Hindlimb muscle (tissue), 1 donor: ENCODE measurements at regions not wholly inside any gene's neighbourhood (a gene's known extent, or its start where the extent isn't known, plus 50 kb on each side); places are given as distances from the start of the nearest gene placed in this dataset.
A peak's percentile ranks its signal among the peaks of the same experiment; 100 is the strongest.

ENCODE experiments used
- DNase-seq: peaks from one replicate; pipeline ENCODE4 v3.0.0-alpha.2; 2013

GRCh38 chr2:12429779-12430406, 286.8 kb upstream of the TRIB2 start:
- DNase-seq: no peak

GRCh38 chr2:12430407-12431133, 286.2 kb upstream of the TRIB2 start:
- DNase-seq: no peak

GRCh38 chr2:12432985-12433625, 283.6 kb upstream of the TRIB2 start:
- DNase-seq: no peak

GRCh38 chr2:12433626-12433990, 283.1 kb upstream of the TRIB2 start:
- DNase-seq: no peak

GRCh38 chr2:12434630-12435098, 282.1 kb upstream of the TRIB2 start:
- DNase-seq: no peak

GRCh38 chr2:12435430-12436222, 281.1 kb upstream of the TRIB2 start:
- DNase-seq: no peak

GRCh38 chr2:12436483-12436882, 280.3 kb upstream of the TRIB2 start:
- DNase-seq: no peak

GRCh38 chr2:12436935-12437561, 279.7 kb upstream of the TRIB2 start:
- DNase-seq: no peak

GRCh38 chr2:12440731-12441130, 276.0 kb upstream of the TRIB2 start:
- DNase-seq: no peak

- DNase-seq: no peak
Observed at GRCh38 chr2:12441750-12442475, 274.8 kb upstream of the TRIB2 start.

GRCh38 chr2:12442476-12442847, 274.3 kb upstream of the TRIB2 start:
- DNase-seq: no peak

GRCh38 chr2:12448846-12449505, 267.8 kb upstream of the TRIB2 start:
- no peak for DNase-seq

GRCh38 chr2:12451726-12452125, 265.0 kb upstream of the TRIB2 start:
- no peak for DNase-seq

GRCh38 chr2:12452185-12452584, 264.6 kb upstream of the TRIB2 start:
- no peak for DNase-seq

- no peak for DNase-seq
Observed at GRCh38 chr2:12453731-12454130, 263.0 kb upstream of the TRIB2 start.

- DNase-seq: peak; percentile 23
Observed at GRCh38 chr2:12455661-12456060, 261.1 kb upstream of the TRIB2 start.

- peak; percentile 62 for DNase-seq
Observed at GRCh38 chr2:12456293-12457106, 260.2 kb upstream of the TRIB2 start.

- no peak for DNase-seq
Observed at GRCh38 chr2:12457831-12458230, 258.9 kb upstream of the TRIB2 start.

- DNase-seq: no peak
Observed at GRCh38 chr2:12463189-12463588, 253.5 kb upstream of the TRIB2 start.

GRCh38 chr2:12465631-12466135, 251.1 kb upstream of the TRIB2 start:
- DNase-seq: no peak
